H4 (cell line): ENCODE measurements at regions not wholly inside any gene's neighbourhood (a gene's known extent, or its start where the extent isn't known, plus 50 kb on each side); places are given as distances from the start of the nearest gene placed in this dataset.
A peak's percentile ranks its signal among the peaks of the same experiment; 100 is the strongest.
"Not testable (repeated sequence)": the region's sequence is repeated elsewhere in the genome, so short reads cannot be mapped to it uniquely, and the experiment has no call there.

Experiments
- DNase-seq: peaks from one replicate; pipeline ENCODE4 v3.0.0-alpha.2; 2015; ENCODE audit warnings: low spot score

DNA sequence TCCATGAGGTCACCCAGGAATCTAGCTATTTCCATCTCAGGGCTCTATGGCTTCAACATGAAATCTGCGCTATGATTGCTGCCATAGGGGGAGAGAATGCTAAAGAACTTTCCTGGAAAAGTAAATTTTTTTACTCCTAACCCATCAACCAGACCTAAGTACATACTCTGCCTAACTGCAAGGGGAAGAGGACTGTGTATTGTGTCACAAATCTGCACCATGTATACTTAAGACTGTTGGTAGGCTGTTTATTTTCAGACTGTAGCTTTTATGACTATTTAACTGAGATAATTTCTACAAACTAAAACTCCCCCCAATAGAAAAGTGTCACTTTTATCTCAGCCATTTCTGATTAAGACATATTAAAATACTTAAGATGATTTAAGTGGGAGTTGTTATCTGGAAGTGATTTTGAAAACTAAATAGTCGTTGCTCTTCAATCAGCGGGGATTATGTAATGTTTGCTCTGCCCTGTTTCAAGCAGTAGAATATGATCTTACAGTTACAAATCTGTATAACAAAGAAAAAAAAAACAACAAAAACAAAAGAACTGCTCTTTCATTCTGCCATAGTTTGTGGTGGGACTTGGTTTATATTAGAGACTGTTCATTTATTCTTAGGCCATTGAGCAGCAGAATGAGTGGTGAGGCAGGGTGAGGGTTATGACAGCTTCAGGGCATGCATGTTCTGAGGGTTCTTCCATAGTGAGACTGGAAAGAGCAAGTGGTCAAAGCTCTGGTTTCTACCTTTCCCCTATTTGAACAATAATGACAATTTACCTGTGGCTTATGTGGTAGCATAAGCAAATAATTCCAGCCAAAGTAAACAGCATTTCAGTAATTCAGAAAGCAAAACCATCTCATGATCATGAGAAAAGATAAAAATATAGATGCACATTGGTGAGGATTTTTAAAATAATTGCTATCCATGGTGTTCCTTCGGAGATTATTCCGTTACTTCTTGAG is 126.3 kb upstream of the CEP162 start:
- no peak for DNase-seq

DNA sequence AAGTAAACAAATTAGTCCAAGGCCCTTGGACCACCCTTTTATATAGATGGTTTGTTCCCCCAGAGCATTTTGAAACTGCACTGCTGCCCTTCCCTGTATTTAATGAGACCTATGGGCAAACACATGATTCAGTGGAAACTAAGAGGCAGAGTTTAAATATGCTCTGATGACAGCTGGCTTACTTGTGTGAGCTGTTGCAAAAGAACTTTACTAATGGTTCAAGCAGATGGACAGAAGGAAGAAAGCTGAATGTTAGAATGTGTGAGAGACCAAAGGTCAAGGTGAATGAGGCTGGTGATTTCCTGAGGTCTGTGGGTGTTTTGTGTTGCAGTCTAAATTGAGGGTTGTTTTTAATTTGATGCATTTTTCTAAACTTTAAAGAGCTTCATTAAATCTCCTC is 123.0 kb upstream of the CEP162 start:
- no peak for DNase-seq

DNA sequence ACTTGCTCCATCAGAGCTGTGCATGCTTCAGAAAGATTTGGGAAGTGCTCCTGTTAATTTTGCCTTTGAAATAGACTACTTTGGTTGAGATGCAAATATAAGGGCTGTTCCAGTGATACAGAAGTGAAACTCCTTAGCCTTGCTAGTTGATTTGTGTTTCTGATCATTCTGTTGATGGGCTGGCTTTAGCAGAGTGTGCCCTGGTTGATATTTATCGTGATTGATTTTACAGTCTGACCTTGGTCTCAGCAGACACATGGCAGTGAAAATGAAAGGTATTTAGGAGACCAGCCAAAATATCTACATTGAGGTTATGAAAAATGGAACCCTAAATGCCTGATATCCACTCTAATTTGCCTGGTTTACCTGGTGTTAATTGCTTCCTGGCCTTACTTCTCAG is 122.1 kb upstream of the CEP162 start:
- no peak for DNase-seq

DNA sequence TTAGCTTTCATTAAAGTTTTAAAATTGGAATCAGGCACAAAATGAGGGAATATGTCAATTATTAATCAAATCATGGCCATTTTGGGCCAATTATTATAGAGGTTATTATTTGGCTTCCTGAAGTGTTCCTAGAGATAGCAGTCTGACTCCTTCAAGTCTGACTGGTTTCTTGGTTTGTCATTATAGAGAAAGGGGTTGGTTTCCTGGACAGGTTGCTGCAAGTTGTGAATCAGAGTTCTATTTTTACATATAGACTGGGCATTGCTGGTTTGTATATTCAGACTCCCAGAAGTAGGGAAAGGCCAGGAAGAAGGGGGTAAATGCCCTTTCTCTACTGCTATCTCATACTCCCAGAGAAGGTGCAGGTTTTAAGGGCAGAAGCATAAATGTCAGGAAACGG is 121.4 kb upstream of the CEP162 start:
- no peak for DNase-seq

DNA sequence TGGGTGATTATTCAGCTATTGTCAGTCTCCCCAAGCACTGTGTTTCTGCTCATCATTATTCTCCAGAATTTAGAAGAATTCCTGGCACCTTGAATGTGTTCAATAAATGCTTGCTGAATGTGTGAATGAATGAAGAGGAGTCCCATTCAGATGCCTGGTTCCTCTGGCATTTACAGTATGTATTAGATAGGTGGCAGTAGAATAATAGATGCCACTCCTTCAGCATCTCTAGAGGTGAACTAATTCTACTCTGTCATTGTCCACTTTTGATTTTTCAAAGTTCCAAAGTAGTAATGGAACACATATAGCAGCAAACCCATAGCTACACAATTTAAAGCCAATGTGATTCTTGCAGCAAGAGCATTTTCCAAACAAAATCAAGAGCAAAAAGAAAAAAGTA is 118.9 kb upstream of the CEP162 start:
- DNase-seq, result no peak

DNA sequence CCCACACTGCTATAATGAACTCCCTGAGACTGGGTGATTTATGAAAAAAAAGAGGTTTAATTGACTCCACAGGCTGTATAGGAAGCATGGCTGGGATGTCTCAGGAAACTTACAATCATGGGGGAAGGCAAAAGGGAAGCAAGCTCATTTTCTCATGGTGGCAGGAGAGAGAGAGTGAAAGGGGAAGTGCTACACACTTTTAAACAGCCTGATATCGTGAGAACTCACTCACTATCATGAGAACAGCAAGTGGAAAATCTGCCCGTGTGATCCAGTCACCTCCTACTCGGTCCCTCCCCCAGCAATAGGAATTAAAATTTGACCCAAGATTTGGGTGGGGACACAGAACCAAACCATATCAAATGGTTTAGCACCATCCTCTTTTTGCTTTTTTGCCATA is 116.6 kb upstream of the CEP162 start:
- no peak for DNase-seq

DNA sequence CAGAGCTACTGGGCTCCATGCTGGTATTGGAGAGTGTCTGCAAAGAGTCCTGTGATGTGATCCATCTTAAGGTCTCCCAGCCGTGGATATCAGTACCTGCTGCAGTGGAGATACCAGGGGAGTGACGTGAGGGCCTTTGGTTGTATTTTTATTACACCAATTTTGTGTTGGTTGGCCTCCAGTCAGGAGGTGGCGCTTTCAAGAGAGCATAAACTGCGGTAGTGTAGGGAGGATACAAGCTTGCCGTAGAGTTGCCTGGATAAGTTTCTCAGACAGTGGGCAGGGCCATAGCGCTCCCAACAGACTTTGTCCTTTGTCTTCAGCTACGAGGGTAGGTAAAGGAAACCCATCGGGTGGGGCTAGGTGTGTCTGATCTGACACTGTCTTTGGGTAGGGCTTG is 113.0 kb upstream of the CEP162 start:
- DNase-seq, result peak; percentile 67

DNA sequence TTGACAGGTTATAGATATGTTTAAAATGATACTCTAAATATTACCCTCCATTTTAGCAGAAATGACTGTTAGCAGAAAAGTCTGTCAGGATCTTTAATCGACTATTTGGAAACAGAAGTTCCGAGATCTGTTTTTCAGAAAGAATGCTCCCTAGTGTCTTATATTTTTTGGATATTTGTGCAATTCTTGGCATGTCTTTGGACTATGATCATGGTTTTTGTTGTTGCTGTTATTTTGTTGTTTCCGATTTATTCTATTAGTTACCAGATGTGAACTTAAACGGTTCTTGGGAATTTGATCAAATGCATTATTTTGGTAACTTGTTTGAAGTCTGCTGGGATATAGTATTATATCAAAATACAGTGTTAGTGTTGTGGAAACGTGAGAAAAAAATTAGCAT is 106.4 kb upstream of the CEP162 start:
- DNase-seq, result no peak

DNA sequence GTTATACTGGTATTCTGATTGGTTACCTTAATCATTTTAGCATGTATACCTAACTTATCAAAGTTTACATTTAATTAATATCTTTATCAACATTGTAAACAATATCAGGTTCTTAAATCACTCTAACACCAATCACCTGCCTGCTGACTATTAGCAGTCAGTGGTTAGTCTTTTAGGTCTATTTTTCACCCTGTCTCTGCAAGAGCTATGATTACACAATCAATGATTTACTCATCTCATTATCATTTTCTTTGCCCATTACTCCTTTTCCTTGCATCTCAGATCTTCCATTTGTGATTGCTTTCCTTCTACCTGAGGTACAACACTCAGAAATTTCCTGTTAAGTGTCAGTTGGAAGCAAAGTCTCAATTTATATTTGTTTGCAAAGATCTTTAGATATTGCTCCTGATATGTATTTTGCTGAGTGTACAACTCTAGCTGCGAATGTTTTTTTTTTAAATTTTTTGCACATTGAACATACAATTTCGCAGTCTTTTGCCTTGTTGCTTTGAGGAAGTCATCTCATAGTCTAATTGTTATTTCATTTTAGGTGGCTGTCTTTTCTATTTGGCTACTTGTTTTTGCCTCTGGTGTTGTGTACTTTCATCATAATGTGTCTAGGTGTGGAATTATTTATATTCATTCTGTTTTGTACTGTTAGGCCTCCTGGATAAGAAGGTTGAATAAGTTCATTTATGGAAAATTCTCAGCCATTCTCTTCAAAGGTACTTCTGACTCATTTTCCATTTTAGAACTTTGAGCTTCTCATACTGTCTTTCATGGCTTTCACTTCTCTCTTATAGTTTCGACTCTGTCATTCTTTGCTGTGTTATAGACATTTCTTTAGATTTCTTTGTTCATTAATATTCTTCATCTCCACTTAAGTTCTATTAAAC is 104.9 kb upstream of the CEP162 start:
- no peak for DNase-seq

DNA sequence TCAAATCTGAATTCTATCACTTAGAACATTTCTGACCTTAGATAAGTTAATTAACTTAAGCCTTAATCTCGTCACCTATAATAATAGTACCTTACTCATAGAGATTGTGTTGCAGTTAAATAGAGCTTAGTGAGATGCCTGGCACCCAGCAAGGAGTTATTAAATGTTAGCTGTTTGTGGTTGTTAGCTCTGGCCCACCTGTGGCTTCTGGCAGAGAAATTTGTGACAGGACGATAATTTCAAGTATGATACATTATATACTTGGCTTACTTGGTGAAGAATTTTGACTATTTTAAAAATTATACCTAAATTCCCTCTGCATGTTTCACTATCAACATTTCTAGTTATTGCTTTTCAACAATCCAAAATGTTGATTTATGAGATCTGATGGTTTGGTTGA is 102.9 kb upstream of the CEP162 start:
- no peak for DNase-seq

DNA sequence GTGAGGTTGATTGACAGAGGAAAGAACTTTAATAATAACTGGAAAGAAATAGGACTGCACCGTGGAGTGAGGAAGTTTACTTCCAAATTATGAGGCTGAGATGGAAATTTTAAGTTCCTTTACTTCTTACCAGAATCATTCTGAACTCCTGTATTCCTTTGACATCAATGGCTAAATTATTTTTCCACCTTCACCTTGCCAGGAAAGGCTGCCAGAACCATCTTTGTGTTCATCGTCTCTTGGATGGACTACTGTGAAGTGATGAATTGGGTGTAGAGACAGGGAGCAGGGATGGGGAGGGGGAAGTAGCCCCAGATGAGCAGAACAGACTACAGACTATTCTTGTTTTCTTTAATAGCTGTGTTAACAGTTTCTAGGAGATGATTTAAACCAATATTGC is 102.1 kb upstream of the CEP162 start:
- no peak for DNase-seq

DNA sequence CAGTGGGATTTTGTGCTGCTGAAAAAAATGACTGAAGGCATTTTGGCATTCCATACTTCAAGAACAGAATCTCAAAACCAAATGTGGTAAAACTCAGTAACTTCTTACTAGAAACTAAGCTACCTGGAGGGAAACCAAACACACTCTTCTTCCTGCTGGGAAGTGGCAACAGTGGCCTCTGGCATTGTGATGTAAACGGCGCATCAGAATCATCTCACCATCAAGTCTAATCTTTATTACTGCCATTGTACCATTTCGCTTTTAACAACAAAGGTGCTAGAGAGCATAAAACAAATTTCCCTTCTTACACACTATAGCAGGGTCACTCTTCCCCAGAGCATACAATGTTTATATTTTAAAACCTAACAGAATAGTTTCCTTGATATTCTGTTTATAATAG is 101.6 kb upstream of the CEP162 start:
- no peak for DNase-seq

DNA sequence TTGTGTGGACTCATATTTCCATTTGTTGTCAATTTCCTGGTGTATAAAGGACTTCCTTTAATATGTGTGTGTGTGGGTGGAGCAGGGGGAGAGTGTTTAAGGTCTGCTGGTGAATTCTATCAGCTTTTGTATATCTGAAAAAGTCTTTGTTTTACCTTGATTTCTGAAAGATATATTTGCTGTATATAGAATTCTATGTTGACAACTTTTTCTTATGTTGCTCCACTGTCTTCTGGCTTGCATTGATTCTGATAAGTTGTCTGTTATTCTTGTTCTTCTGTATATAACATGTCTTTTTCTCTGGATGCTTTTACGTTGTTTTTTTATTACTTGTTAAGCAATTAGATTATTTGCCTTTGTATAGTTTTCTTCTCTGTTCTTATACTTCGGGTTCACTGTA is 90.0 kb upstream of the CEP162 start:
- DNase-seq, result no peak

DNA sequence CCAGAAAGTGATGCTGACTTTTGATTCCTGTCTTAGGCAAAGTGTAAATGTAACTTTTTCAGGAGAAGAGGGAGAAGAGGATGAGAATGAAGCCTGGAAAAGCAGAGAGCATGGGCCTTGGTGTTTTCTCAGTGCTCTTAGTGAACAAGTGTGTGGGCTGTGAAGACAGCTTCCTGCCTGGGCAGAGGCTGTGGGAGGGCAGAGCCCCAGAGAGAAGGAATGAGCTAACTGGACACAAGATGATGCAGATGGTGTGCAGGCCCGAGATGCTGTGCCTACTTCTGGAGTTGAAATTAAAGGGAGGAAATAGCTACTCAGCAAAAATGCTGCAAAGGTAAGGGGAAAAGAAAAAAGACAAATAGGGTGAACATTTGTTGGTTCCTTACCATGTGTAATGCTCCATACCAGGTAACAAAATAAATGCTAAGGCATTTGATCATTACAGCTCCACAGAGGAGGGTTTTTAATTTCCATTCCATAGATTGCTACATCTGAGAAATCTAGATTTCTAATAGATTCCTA is 87.0 kb upstream of the CEP162 start:
- DNase-seq, result no peak

DNA sequence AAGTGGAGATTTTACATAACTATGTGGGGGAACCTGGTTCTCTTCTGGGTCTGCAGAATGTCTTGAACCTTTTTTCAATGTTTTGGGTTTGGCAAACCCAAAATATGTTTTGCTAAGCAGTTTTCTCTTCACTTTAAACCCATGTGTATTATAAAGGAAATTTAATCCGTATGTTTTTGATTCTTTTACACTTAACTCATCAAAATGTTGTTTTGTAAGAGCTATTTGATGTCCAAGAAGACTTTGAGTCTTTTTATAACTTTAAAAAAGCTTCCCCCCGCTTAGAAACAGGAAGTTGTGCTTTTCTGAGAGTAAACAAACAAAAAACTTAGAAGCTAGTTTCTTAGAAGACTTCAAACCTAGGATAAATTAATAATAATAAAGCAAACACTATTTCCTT is 81.9 kb upstream of the CEP162 start:
- no peak for DNase-seq

DNA sequence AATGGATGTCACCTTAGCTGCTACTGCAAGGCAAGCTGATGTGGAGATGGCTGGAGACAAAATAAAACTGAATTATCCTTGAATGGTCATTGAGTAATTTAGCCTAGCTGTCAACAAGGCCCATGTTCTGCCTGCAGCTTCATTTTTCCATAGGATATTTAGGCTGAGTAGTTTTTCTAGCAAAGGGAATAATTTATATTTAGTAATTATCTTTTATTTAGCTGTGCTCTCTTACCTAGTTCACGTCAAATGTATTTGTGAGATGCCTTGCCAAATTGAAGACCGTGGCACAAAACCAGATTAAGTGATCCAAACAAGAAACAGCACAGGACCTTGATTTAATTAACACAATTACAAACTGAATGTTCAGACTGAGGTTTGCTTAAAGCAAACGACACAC is 77.4 kb upstream of the CEP162 start:
- no peak for DNase-seq

DNA sequence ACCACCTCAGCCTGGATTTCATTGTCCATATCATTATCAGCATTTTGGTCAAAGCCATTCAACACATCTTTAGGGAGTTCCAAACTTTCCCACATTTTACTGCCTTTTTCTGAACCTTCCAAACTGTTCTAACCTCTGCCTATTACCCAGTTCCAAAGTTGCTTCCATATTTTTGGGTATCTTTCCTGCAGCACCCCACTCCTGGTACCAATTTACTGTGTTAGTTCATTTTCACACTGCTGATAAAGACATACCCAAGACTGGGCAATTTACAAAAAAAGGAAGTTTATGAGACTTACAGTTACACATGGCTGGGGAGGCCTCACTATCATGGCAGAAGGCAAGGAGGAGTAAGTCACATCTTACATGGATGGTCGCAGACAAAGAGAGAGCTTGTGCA is 63.6 kb upstream of the CEP162 start:
- not testable (repeated sequence) for DNase-seq

DNA sequence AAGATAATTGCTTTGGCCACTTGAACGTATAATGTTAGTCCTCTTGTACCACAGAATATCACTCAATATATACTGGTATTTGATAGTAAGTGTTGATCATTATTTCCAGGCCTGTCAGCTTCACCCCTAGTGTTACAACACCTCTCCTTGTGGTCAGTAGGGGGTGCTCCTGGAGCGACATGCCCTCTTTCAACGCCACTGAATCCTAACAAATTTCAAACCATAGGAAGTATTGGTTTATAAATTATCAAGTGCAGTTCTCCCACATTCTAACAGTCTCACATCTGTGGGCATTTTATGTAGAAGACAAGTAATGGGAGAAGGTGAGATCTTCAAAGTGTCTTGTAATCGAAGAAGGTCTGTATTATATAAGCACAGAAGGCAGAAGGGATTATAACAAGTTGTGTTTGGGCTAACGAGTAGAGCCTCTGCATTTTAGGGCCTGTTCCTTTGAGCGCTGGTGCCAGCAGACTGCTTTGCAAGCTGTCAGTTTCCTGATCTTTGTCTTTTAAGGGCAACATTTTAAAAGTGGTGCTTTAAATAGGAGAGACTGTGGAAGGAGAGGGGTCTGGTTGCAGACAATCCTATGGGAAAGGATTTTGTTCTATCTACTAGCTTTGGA is 57.1 kb upstream of the CEP162 start:
- DNase-seq, result peak; percentile 2

DNA sequence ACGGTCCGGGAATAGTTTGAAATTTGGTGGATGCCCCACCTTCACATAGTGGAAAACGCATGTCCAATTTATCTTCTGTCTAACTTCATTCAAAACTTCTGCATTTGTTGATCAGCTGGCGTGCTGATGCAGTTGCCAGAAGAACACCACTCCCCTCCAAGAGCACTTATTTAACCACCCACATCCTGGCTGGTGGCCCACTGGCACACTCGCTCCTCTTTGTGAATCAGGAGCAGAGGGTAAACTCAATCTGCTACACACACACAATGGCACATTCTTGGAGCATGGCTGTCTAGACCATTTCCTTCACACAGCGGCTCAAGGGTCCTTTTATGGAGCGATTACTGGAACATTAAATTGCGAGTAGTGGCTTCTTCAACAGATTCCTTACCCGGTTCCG is 55.1 kb upstream of the CEP162 start:
- peak; percentile 23 for DNase-seq

DNA sequence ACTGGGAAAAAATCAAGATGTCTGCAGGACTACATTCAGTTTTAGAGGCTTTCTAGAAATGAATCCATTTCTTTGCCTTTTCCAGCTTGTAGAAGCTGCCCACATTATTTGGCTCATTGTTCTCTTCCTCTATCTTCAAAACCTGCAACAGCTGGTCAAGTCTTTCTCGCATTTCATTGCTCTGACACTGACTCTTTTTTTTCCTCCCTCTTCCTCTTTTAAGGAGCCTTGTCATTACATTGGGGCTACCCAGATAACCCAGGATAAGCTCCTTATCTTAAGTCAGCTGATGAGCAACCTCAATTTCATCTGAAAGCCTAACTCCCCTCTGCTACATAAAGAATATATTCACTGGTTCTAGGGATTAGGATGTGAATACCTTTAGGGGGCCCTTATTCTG is 53.2 kb upstream of the CEP162 start:
- DNase-seq, result no peak

DNA sequence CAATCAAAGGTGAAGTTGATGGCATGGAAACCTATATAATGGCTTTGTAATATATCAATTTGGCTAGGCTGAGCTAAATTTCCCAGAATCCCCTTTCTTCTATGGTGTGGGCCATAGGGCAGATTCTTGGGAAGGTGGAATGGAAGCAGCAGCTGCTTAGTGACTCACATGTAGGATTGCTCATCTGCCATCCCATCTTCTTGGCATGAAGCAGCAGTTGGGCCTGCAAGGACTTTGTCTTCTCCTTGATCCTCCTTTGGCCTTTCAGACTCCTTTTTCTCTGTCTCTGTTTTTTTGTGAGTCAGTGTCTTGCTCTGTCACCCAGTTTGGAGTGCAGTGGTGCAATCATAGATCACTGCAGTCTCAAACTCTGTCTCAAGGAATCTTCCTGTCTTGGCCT is 52.6 kb upstream of the CEP162 start:
- no peak for DNase-seq

DNA sequence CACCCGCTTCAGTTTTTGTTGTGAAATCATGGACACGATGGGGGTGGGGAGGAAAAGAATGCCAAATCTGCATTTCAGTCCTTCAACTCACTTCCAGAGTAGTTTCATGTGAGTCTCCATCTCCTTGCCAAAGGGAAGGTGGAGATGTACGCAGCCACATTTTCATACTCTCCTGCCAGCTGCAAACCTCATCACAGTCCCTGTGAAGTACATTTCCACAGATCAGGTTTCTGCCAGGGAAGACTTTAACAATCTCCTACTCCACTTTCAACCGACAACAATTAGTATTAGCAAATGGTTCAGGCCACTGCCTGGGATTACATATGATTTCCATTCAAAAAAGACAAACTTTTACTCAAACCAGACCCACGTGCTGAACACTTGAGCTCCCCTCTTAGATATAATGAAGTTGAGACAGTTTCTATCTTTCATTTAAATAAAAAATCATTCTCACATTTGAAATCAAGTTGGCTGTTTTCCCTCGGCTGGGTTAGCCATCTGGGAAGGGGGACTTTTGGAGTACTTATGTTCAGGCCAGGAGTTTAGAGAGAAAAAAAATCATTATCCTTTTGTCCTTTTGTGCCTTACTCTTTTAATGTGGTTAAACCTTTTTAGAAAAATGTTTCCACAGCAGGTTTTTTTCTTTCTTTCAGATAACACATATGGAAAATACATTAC is 51.0 kb upstream of the CEP162 start:
- DNase-seq, result no peak
